Prostate gland (tissue), 2 donors: ENCODE measurements at regions not wholly inside any gene's neighbourhood (a gene's known extent, or its start where the extent isn't known, plus 50 kb on each side); places are given as distances from the start of the nearest gene placed in this dataset.

Experiments used
- DNase-seq: peaks from one replicate; pipeline ENCODE4 v3.0.0-alpha.2; 2019; ENCODE audit warnings: low spot score
- H3K27ac ChIP-seq, 2 donors: fragments of 200-600 bp; sonication (generic); 2 replicates each; pipeline ENCODE4 v1.5.1; 2017 to 2019
- H3K27me3 ChIP-seq: fragments of 200-600 bp; sonication (generic); replicated peaks from 2 replicates; pipeline ENCODE4 v1.5.1; 2019; ENCODE audit not compliant: insufficient read depth
- H3K36me3 ChIP-seq, 2 donors: fragments of 200-600 bp; sonication (generic); 1 replicate in 1 of 2; 2 replicates in 1 of 2; pipeline versions ENCODE4 v1.5.1 to v1.8.1; 2017 to 2019
- H3K4me1 ChIP-seq: fragments of 200-600 bp; sonication (generic); replicated peaks from 2 replicates; pipeline ENCODE4 v1.5.1; 2019
- H3K4me3 ChIP-seq, 2 donors: fragments of 200-600 bp; sonication (generic); 2 replicates each; pipeline ENCODE4 v1.5.1; 2017 to 2019
- H3K9me3 ChIP-seq: fragments of 200-600 bp; sonication (generic); 2 replicates; pipeline ENCODE4 v1.5.1; 2017
- CTCF ChIP-seq, 4 experiments: fragments of 200-600 bp in 2 of 4; fragments of 450-650 bp in 2 of 4; sonication (generic) in 2 of 4; IDR thresholded peaks; 1 replicate in 3 of 4; 2 replicates in 1 of 4; pipeline ENCODE4 v1.5.1; 2016 to 2019; ENCODE audit warnings: antibody characterized with exemption in 4 of 4, mild to moderate bottlenecking in 2 of 4, moderate library complexity in 2 of 4
- POLR2A ChIP-seq: fragments of 450-650 bp; IDR thresholded peaks from one replicate; pipeline ENCODE4 v1.6.1; 2016; ENCODE audit warnings: antibody characterized with exemption, mild to moderate bottlenecking
- POLR2AphosphoS5 ChIP-seq: sonication (generic); formaldehyde crosslinking; IDR thresholded peaks from one replicate; pipeline ENCODE4 v1.6.1; 2017; ENCODE audit warnings: antibody characterized with exemption
- WGBS: methylation state at CpG from one replicate; pipeline ENCODE4 v1.1.5; 2018; 5-methylcytosine and 5-hydroxymethylcytosine counted together
- intact Hi-C: fragments of 100-400 bp; cut with DNase I; formaldehyde crosslinking; loops from one replicate; pipeline ENCODE4 v1.14.2; 2022

- intact Hi-C loops, result no loop called here
Measured at GRCh38 chr14:22122829-22123560, 449.4 kb upstream of the OR4E1 start.

GRCh38 chr14:22122227-22122818, 448.7 kb upstream of the OR4E1 start:
- Histone ChIP-seq H3K27me3 (no peaks in the 10 kb centered on the region), H3K9me3 (no peaks in the 10 kb centered on the region), H3K36me3 (no peaks in the 10 kb centered on the region), H3K4me1 (no peaks in the 10 kb centered on the region), H3K27ac (no peak overlapping the region), H3K4me3 (no peak overlapping the region)
- no peak for DNase-seq
- TF ChIP-seq CTCF (IDR thresholded peaks at IDR 0.05), result no peak
- TF ChIP-seq POLR2A, result no peak
- no peak for TF ChIP-seq POLR2AphosphoS5
- WGBS, result 73% methylated on average over 4 of the region's 4 CpGs
- intact Hi-C loops, result no loop called here

More at GRCh38 chr14:22122829-22123560, 449.4 kb upstream of the OR4E1 start:
- Histone ChIP-seq H3K27me3 (no peaks in the 10 kb centered on the region), H3K36me3 (no peaks in the 10 kb centered on the region), H3K9me3 (no peaks in the 10 kb centered on the region), H3K4me3 (no peak overlapping the region), H3K27ac (no peak overlapping the region), H3K4me1 (no peaks in the 10 kb centered on the region)
- no peak for DNase-seq
- WGBS, result 72% methylated on average over 3 of the region's 3 CpGs
- TF ChIP-seq POLR2A (no peak), CTCF (IDR thresholded peaks at IDR 0.05) (no peak), POLR2AphosphoS5 (no peak)

GRCh38 chr14:22118899-22119477, 445.4 kb upstream of the OR4E1 start:
- WGBS, result 49% methylated on average over 3 of the region's 3 CpGs
- Histone ChIP-seq H3K27ac (no peak overlapping the region), H3K4me3 (no peak overlapping the region), H3K4me1 (no peaks in the 10 kb centered on the region), H3K27me3 (no peaks in the 10 kb centered on the region), H3K36me3 (no peaks in the 10 kb centered on the region), H3K9me3 (no peaks in the 10 kb centered on the region)
- intact Hi-C loops, result no loop called here
- no peak for TF ChIP-seq POLR2A
- no peak for TF ChIP-seq CTCF (IDR thresholded peaks at IDR 0.05)
- no peak for TF ChIP-seq POLR2AphosphoS5
- DNase-seq, result no peak

GRCh38 chr14:22113401-22113800, 439.8 kb upstream of the OR4E1 start:
- Histone ChIP-seq H3K4me1 (no peaks in the 10 kb centered on the region), H3K36me3 (no peaks in the 10 kb centered on the region), H3K9me3 (no peaks in the 10 kb centered on the region), H3K27me3 (no peaks in the 10 kb centered on the region), H3K27ac (no peak overlapping the region), H3K4me3 (no peak overlapping the region)
- no peak for TF ChIP-seq POLR2AphosphoS5
- TF ChIP-seq CTCF (IDR thresholded peaks at IDR 0.05), result no peak
- no peak for TF ChIP-seq POLR2A
- no peak for DNase-seq
- intact Hi-C loops, result no loop called here
- 87% methylated on average over 13 of the region's 13 CpGs for WGBS
